Trophoblast cell (in vitro differentiated cells and primary cell): ENCODE measurements at regions not wholly inside any gene's neighbourhood (a gene's known extent, or its start where the extent isn't known, plus 50 kb on each side); places are given as distances from the start of the nearest gene placed in this dataset.

Experiments
- DNase-seq, 2 donors: peaks; one replicate each; pipeline ENCODE4 v3.0.0-alpha.2; 2016
- H2AFZ ChIP-seq: 2 replicates; pipeline ENCODE4 v1.6.1; 2013; ENCODE audit warnings: low read length, moderate library complexity, mild to moderate bottlenecking; ENCODE audit not compliant: insufficient read depth, poor library complexity
- H2AK5ac ChIP-seq: 2 replicates; pipeline ENCODE4 v1.6.1; 2013; ENCODE audit warnings: mild to moderate bottlenecking, low read length
- H2BK120ac ChIP-seq: 2 replicates; pipeline ENCODE4 v1.6.1; 2013; ENCODE audit warnings: low read length, mild to moderate bottlenecking, moderate library complexity; ENCODE audit not compliant: insufficient read depth, poor library complexity
- H2BK12ac ChIP-seq: 2 replicates; pipeline ENCODE4 v1.6.1; 2013; ENCODE audit warnings: mild to moderate bottlenecking, low read length, moderate library complexity
- H2BK5ac ChIP-seq: 2 replicates; pipeline ENCODE4 v1.6.1; 2013; ENCODE audit warnings: low read length, low read depth, moderate library complexity, mild to moderate bottlenecking; ENCODE audit not compliant: poor library complexity
- H3K14ac ChIP-seq: 2 replicates; pipeline ENCODE4 v1.6.1; 2013; ENCODE audit warnings: mild to moderate bottlenecking, low read length
- H3K18ac ChIP-seq: 2 replicates; pipeline ENCODE4 v1.6.1; 2013; ENCODE audit warnings: mild to moderate bottlenecking, low read length
- H3K23ac ChIP-seq: 2 replicates; pipeline ENCODE4 v1.6.1; 2013; ENCODE audit warnings: low read length
- H3K27ac ChIP-seq: 2 replicates; pipeline ENCODE4 v1.5.1; 2013; ENCODE audit warnings: low read depth, mild to moderate bottlenecking, inconsistent platforms, low read length, moderate library complexity
- H3K27me3 ChIP-seq: 2 replicates; pipeline ENCODE4 v1.6.1; 2013; ENCODE audit warnings: inconsistent platforms, mild to moderate bottlenecking, low read length, moderate library complexity; ENCODE audit not compliant: insufficient read depth
- H3K36me3 ChIP-seq, 2 experiments: 1 replicate in 1 of 2; 2 replicates in 1 of 2; pipeline ENCODE4 v1.6.1; 2013; ENCODE audit warnings: low read length in 2 of 2, mild to moderate bottlenecking in 2 of 2, moderate library complexity in 1 of 2; ENCODE audit not compliant: insufficient read depth in 2 of 2, control insufficient read depth in 1 of 2
- H3K4ac ChIP-seq: 2 replicates; pipeline ENCODE4 v1.6.1; 2013; ENCODE audit warnings: low read depth, mild to moderate bottlenecking, low read length, moderate library complexity
- H3K4me1 ChIP-seq, 2 experiments: 1 replicate in 1 of 2; 2 replicates in 1 of 2; pipeline ENCODE4 v1.6.1; 2013; ENCODE audit warnings: low read length in 2 of 2, mild to moderate bottlenecking in 2 of 2, moderate library complexity in 1 of 2; ENCODE audit not compliant: insufficient read depth in 2 of 2, control insufficient read depth in 1 of 2
- H3K4me2 ChIP-seq: 2 replicates; pipeline ENCODE4 v1.6.1; 2013; ENCODE audit warnings: inconsistent platforms, mild to moderate bottlenecking, low read length, moderate library complexity
- H3K4me3 ChIP-seq: 2 replicates; pipeline ENCODE4 v1.5.1; 2013; ENCODE audit warnings: mild to moderate bottlenecking, low read depth, low read length, inconsistent platforms
- H3K79me1 ChIP-seq: one replicate; pipeline ENCODE4 v1.6.1; 2013; ENCODE audit warnings: low read length
- H3K79me2 ChIP-seq: 2 replicates; pipeline ENCODE4 v1.6.1; 2013; ENCODE audit warnings: low read length, mild to moderate bottlenecking; ENCODE audit not compliant: control insufficient read depth, insufficient read depth, poor library complexity
- H3K9ac ChIP-seq: 2 replicates; pipeline ENCODE4 v1.6.1; 2013; ENCODE audit warnings: mild to moderate bottlenecking, low read length
- H3K9me3 ChIP-seq: 2 replicates; pipeline ENCODE4 v1.6.1; 2013; ENCODE audit warnings: low read depth, mild to moderate bottlenecking, control low read depth, inconsistent platforms, low read length; ENCODE audit not compliant: insufficient read depth
- H4K12ac ChIP-seq: 2 replicates; pipeline ENCODE4 v1.6.1; 2013; ENCODE audit warnings: low read depth, mild to moderate bottlenecking, low read length, moderate library complexity
- H4K8ac ChIP-seq: 2 replicates; pipeline ENCODE4 v1.6.1; 2013; ENCODE audit warnings: low read depth, mild to moderate bottlenecking, low read length, moderate library complexity
- H4K91ac ChIP-seq: one replicate; pipeline ENCODE4 v1.6.1; 2013; ENCODE audit warnings: low read depth, mild to moderate bottlenecking, low read length, moderate library complexity
- WGBS: extraction: QIAGEN DNeasy Blood & Tissue Kit; methylation state at CpG from one replicate; pipeline ENCODE4 v1.1.7; 2013; ENCODE audit warnings: missing lambda C conversion rate; ENCODE audit not compliant: insufficient read length, insufficient coverage; ENCODE audit errors: extremely low coverage; 5-methylcytosine and 5-hydroxymethylcytosine counted together

DNA sequence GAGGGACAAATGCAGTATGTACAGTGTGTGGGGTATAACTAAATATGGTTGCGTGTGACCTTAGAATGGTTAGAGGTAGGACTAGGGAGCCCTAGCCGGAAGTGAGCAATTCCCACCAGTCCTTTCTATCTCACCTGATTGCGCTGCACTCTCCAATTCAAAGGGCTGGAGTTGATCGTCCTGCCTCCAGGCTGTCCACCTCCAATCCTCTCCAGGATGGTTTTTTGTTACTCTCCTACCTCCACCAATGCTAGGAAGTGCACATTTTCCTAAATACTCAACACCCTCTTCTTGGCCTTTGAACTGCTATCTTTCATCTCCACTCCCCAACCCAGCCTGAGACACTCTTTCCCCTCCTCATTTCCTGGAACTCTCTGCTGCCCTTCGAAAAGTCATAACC is 181.7 kb upstream of the ASIC2 start:
- no peak for DNase-seq
- H3K4me1 ChIP-seq = peaks cover 0 to 4% of the 10 kb centered on the region in 2 experiments
- no peak overlapping the region for H3K4me3 ChIP-seq
- no peak overlapping the region for H2BK120ac ChIP-seq
- H3K9me3 ChIP-seq = no peaks in the 10 kb centered on the region
- H4K91ac ChIP-seq = no peak overlapping the region
- H3K4ac ChIP-seq = no peak overlapping the region
- H3K79me1 ChIP-seq = no peaks in the 10 kb centered on the region
- no peak overlapping the region for H2BK5ac ChIP-seq
- H2BK12ac ChIP-seq = no peak overlapping the region
- H3K79me2 ChIP-seq = no peaks in the 10 kb centered on the region
- no peak overlapping the region for H4K12ac ChIP-seq
- no peak overlapping the region for H4K8ac ChIP-seq
- no peak overlapping the region for H2AFZ ChIP-seq
- H3K4me2 ChIP-seq = no peak overlapping the region
- no peak overlapping the region for H3K27ac ChIP-seq
- peaks cover 2% of the 10 kb centered on the region for H3K27me3 ChIP-seq
- H2AK5ac ChIP-seq = no peak overlapping the region
- H3K36me3 ChIP-seq = no peaks in the 10 kb centered on the region
- no peak overlapping the region for H3K18ac ChIP-seq
- H3K9ac ChIP-seq = no peak overlapping the region
- no peak overlapping the region for H3K23ac ChIP-seq
- no CpG with 5 or more reads among the region's 5 CpGs for WGBS
- H3K14ac ChIP-seq = no peak overlapping the region

DNA sequence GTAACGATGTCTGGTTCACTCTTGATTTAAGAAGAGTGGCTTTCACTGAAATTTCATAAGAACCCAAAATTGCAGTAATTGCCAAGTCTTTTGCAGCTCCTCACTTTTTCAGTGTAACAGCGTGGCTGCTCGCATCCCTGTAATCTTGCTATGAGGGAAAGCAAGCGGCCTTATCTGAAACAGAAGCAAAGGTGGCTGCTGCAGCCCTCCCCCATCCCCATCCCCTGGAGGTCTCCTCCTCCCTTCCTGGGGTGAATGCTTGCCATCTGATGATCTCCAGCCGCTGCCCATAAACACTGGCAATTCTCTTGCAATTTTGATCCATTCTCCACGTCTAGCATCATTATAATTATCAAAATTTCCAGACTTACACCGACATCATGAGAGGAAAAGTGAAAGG is 182.5 kb upstream of the ASIC2 start:
- no peak overlapping the region for H2BK5ac ChIP-seq
- H2BK120ac ChIP-seq = no peak overlapping the region
- no peak overlapping the region for H3K4ac ChIP-seq
- H4K8ac ChIP-seq = no peak overlapping the region
- no peak overlapping the region for H3K4me3 ChIP-seq
- H3K27ac ChIP-seq = no peak overlapping the region
- H2AFZ ChIP-seq = no peak overlapping the region
- no peak overlapping the region for H3K23ac ChIP-seq
- no peaks in the 10 kb centered on the region for H3K9me3 ChIP-seq
- H2AK5ac ChIP-seq = no peak overlapping the region
- H3K79me1 ChIP-seq = no peaks in the 10 kb centered on the region
- no peak overlapping the region for H4K12ac ChIP-seq
- DNase-seq = no peak
- no peaks in the 10 kb centered on the region for H3K36me3 ChIP-seq
- H3K18ac ChIP-seq = no peak overlapping the region
- H2BK12ac ChIP-seq = no peak overlapping the region
- no peak overlapping the region for H3K9ac ChIP-seq
- no peak overlapping the region for H3K14ac ChIP-seq
- no peak overlapping the region for H3K4me2 ChIP-seq
- H3K27me3 ChIP-seq = peaks cover 2% of the 10 kb centered on the region
- WGBS = no CpG with 5 or more reads among the region's 7 CpGs
- H4K91ac ChIP-seq = no peak overlapping the region
- H3K79me2 ChIP-seq = no peaks in the 10 kb centered on the region
- peaks cover 0 to 1% of the 10 kb centered on the region in 2 experiments for H3K4me1 ChIP-seq

DNA sequence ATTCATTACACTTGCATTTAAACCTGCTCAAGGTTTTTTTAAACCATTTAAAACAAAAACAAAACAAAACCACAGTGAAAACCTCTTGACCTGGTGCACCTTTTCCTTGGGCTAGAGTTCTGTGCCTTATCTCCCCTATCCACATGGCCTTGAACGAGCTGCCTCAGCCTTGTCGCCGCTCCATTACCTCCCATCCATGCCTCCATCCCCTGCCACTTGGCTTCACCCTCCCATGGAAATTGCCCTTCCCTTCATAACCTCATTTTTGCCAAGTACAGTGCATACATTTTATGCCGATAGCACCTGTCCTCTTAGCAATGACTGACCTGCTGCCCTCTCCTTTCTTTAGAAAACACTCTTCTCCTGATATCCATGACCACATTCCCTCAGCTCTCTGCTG is 188.6 kb upstream of the ASIC2 start:
- Histone ChIP-seq H3K9ac (no peak overlapping the region), H3K79me1 (no peaks in the 10 kb centered on the region), H3K36me3 (no peaks in the 10 kb centered on the region), H3K14ac (no peak overlapping the region), H3K4me3 (no peak overlapping the region), H3K4me1 (no peaks in the 10 kb centered on the region), H4K8ac (no peak overlapping the region), H3K27me3 (peaks cover 2% of the 10 kb centered on the region), H3K23ac (no peak overlapping the region), H2AFZ (no peak overlapping the region), H3K79me2 (no peaks in the 10 kb centered on the region), H3K18ac (no peak overlapping the region), H2BK12ac (no peak overlapping the region), H3K4me2 (no peak overlapping the region), H2BK5ac (no peak overlapping the region), H3K9me3 (peaks cover 1% of the 10 kb centered on the region), H4K91ac (no peak overlapping the region), H2AK5ac (no peak overlapping the region), H2BK120ac (no peak overlapping the region), H3K27ac (no peak overlapping the region), H4K12ac (no peak overlapping the region), H3K4ac (no peak overlapping the region)
- DNase-seq = no peak
- WGBS = no CpG with 5 or more reads among the region's 4 CpGs

DNA sequence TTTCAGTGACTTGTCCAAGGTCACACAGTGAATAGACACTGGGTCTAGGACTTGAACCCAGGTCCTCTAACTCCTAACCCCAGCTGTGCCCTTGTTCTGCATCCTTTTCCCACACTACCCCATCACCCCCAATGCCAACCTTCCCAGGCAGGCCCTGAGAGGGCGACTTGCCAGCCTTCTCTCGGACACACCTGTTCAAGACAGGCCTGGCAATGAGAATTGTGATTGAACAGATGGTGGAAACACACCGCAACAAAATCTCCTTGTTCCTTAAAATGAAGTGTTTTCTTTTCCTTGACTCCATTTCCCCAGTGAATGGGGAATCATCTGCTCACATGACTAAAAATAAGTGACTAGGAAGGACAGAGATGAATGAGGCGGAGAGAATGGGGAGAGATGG is 189.5 kb upstream of the ASIC2 start:
- Histone ChIP-seq H2BK12ac (no peak overlapping the region), H4K8ac (no peak overlapping the region), H3K23ac (no peak overlapping the region), H3K27me3 (no peaks in the 10 kb centered on the region), H2AFZ (no peak overlapping the region), H3K18ac (no peak overlapping the region), H3K9ac (peak overlapping the region; percentile 39), H3K27ac (no peak overlapping the region), H4K91ac (no peak overlapping the region), H3K4me3 (no peak overlapping the region), H3K9me3 (peaks cover 1% of the 10 kb centered on the region), H3K79me2 (no peaks in the 10 kb centered on the region), H2BK120ac (no peak overlapping the region), H3K14ac (no peak overlapping the region), H2BK5ac (no peak overlapping the region), H3K4me2 (no peak overlapping the region), H3K36me3 (no peaks in the 10 kb centered on the region), H3K4me1 (no peaks in the 10 kb centered on the region), H2AK5ac (no peak overlapping the region), H4K12ac (no peak overlapping the region), H3K79me1 (no peaks in the 10 kb centered on the region), H3K4ac (no peak overlapping the region)
- WGBS = no CpG with 5 or more reads among the region's 4 CpGs
- DNase-seq = no peak
